Chondrocyte (in vitro differentiated cells): ENCODE measurements at regions not wholly inside any gene's neighbourhood (a gene's known extent, or its start where the extent isn't known, plus 50 kb on each side); places are given as distances from the start of the nearest gene placed in this dataset.

Source experiments
- DNase-seq: peaks from one replicate; pipeline ENCODE4 v3.0.0; 2021; ENCODE audit warnings: mixed read lengths, low spot score
- H3K27ac Mint-ChIP-seq: one replicate; pipeline ENCODE4 v1.8.0; 2021; ENCODE audit warnings: mild to moderate bottlenecking, moderate library complexity, mixed read lengths; ENCODE audit not compliant: unreplicated experiment
- H3K27me3 Mint-ChIP-seq: 2 replicates; pipeline ENCODE4 v1.8.0; 2021; ENCODE audit warnings: low read depth, mixed read lengths
- H3K36me3 Mint-ChIP-seq: 2 replicates; pipeline ENCODE4 v1.8.0; 2021; ENCODE audit warnings: low read depth, mixed read lengths
- H3K4me1 Mint-ChIP-seq: 2 replicates; pipeline ENCODE4 v1.8.0; 2021; ENCODE audit warnings: low read depth, mild to moderate bottlenecking, mixed read lengths
- H3K4me3 Mint-ChIP-seq: one replicate; pipeline ENCODE4 v1.8.0; 2021; ENCODE audit warnings: mild to moderate bottlenecking, moderate library complexity, mixed read lengths; ENCODE audit not compliant: unreplicated experiment
- H3K9me3 Mint-ChIP-seq: 2 replicates; pipeline ENCODE4 v1.8.0; 2021; ENCODE audit warnings: low read depth, mixed read lengths
- CTCF ChIP-seq: fragments of 200-600 bp; sonication (generic); IDR thresholded peaks from 2 replicates; pipeline ENCODE4 v1.5.0; 2021; ENCODE audit warnings: antibody characterized with exemption, mild to moderate bottlenecking, moderate library complexity

- no peaks in the 10 kb centered on the region for H3K27me3 Mint-ChIP-seq
Measured at GRCh38 chr18:72174972-72175649, 369.0 kb downstream of the CBLN2 start.

GRCh38 chr18:72171596-72171995 lies 372.5 kb downstream of the CBLN2 start:
- DNase-seq: no peak
- Mint-ChIP-seq H3K9me3 (peaks cover 21% of the 10 kb centered on the region), H3K27ac (no peak overlapping the region), H3K4me3 (no peak overlapping the region), H3K27me3 (no peaks in the 10 kb centered on the region), H3K36me3 (no peaks in the 10 kb centered on the region), H3K4me1 (no peaks in the 10 kb centered on the region)
- no peak for TF ChIP-seq CTCF

More at GRCh38 chr18:72174972-72175649, 369.0 kb downstream of the CBLN2 start:
- H3K36me3 Mint-ChIP-seq: no peaks in the 10 kb centered on the region
- DNase-seq: no peak
- H3K4me1 Mint-ChIP-seq: no peaks in the 10 kb centered on the region
- no peak overlapping the region for H3K27ac Mint-ChIP-seq
- no peak overlapping the region for H3K4me3 Mint-ChIP-seq
- TF ChIP-seq CTCF: no peak
- H3K9me3 Mint-ChIP-seq: peaks cover 15% of the 10 kb centered on the region

- DNase-seq: no peak
- H3K4me3 Mint-ChIP-seq: no peak overlapping the region
- TF ChIP-seq CTCF: no peak
- H3K27me3 Mint-ChIP-seq: no peaks in the 10 kb centered on the region
- H3K4me1 Mint-ChIP-seq: no peaks in the 10 kb centered on the region
- H3K27ac Mint-ChIP-seq: no peak overlapping the region
- no peaks in the 10 kb centered on the region for H3K9me3 Mint-ChIP-seq
- no peaks in the 10 kb centered on the region for H3K36me3 Mint-ChIP-seq
Measured at GRCh38 chr18:72161691-72162090, 382.5 kb downstream of the CBLN2 start.

- no peak for DNase-seq
- TF ChIP-seq CTCF: no peak
- Mint-ChIP-seq H3K4me3 (no peak overlapping the region), H3K27ac (no peak overlapping the region), H3K36me3 (no peaks in the 10 kb centered on the region), H3K9me3 (no peaks in the 10 kb centered on the region), H3K4me1 (no peaks in the 10 kb centered on the region), H3K27me3 (no peaks in the 10 kb centered on the region)
Measured at GRCh38 chr18:72160510-72161445, 383.4 kb downstream of the CBLN2 start.

- no peaks in the 10 kb centered on the region for H3K4me1 Mint-ChIP-seq
- no peak overlapping the region for H3K27ac Mint-ChIP-seq
- H3K27me3 Mint-ChIP-seq: peaks cover 3% of the 10 kb centered on the region
- no peak for DNase-seq
- H3K9me3 Mint-ChIP-seq: no peaks in the 10 kb centered on the region
- TF ChIP-seq CTCF: no peak
- no peaks in the 10 kb centered on the region for H3K36me3 Mint-ChIP-seq
- no peak overlapping the region for H3K4me3 Mint-ChIP-seq
Measured at GRCh38 chr18:72155327-72155726, 388.8 kb downstream of the CBLN2 start.
